ENCODE measurements at regions not wholly inside any gene's neighbourhood (a gene's known extent, or its start where the extent isn't known, plus 50 kb on each side); places are given as distances from the start of the nearest gene placed in this dataset.
A peak's percentile ranks its signal among the peaks of the same experiment; 100 is the strongest.

GRCh38 chr10:27451054-27451453, 53.0 kb upstream of the RAB18 start:
- DNase-seq = no peak

DNA sequence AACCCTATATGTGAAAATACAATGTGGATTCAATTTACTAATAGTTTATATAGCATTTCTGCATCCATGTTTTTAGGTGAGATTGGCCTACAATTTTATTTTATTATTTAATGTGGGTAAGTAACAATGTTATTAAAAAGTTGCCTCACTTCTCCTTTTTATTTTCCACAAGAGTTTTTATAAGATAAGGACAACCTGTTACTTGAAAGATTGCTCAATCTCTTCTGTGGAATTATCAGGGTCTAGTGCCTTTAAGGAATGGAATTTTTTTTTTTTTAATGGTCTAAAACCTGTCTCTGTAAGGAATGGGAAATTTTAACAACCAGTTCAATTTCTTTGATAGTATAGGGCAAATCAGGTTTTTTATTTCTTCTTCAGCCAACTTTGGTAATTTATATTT, 53.9 kb upstream of the RAB18 start:
- no peak for DNase-seq

DNA sequence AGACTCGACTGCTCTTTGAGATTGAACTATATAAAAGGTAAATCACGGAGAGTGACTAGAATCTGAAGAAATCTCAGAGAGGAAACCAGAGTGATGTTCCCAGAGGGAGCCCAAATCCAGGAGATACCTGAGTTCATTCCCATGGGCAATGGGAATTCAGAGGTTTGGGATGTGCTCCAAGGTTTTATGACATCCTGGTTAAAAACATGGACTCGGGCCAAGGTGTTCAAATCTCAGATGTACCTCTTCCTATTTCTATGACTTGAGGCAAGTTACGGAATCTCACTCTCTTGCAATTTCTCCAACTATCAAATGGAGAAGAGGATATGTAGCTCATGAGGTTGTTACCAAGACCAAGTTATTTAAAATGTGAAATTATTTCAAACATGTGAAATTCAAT, 54.5 kb upstream of the RAB18 start:
- no peak for DNase-seq

- no peak for DNase-seq
These were observed 55.2 kb upstream of the RAB18 start for GRCh38 chr10:27448921-27449320.

- no peak for DNase-seq
These were observed 56.6 kb upstream of the RAB18 start for GRCh38 chr10:27447540-27447939.

DNA sequence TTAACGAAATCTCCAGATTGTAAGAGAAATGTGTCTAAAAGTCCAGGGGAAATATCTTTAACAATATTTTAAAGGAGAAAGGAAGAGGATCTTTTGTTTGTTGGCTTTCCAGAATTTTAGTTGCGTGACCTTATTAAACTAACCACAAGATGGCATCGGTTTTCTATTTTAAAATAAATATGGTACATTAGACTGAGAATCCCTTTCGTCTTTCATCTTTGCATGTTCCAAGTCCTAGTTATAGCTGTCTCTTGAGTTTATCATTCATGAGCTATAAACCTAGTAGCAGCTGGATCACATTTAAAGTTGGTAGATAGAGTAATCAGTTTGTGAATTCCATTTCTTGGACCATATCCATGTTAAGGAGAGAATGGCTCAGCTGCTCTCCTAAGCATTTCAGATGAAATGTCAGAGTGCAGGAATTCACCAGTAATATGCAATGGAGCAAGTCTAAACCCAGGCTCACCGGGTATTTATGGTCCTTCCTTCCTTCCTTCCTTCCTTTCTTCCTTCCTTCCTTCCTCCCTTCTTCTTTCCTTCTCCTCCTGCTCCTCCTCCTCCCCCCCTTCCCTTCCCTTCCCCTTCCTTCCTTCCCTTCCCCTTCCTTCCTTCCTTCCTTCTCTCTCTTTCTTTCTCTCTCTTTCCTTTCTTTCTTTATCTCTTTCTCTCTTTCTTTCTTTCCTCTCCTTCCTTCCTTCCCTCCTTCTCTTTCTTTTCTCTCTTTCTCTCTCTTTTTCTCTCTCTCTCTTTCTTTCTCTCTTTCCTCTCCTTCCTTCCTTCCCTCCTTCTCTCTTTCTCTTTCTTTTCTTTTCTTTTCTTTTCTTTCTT, 57.8 kb upstream of the RAB18 start:
- peak; percentile 41 for DNase-seq

DNA sequence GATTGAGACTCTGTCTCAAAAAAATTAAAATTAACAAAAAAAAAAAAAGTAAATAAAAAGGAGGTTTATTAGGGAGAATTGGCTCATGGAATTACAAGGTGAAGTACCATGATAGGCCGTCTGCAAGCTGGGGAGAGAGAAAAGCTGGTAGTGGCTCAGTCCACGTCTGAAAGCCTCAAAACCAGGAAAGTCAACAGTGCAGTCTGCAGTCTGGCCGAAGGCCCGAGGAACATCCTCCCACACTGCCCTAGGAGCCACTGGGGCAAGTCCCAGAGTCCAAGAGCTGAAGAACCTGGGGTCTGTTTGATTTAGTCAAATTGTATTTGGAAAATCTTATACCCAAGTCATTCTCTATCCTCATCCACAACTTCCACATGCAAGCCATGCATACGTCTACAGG, 59.0 kb upstream of the RAB18 start:
- no peak for DNase-seq

GRCh38 chr10:27440478-27440877, 63.6 kb upstream of the RAB18 start:
- DNase-seq = no peak

DNA sequence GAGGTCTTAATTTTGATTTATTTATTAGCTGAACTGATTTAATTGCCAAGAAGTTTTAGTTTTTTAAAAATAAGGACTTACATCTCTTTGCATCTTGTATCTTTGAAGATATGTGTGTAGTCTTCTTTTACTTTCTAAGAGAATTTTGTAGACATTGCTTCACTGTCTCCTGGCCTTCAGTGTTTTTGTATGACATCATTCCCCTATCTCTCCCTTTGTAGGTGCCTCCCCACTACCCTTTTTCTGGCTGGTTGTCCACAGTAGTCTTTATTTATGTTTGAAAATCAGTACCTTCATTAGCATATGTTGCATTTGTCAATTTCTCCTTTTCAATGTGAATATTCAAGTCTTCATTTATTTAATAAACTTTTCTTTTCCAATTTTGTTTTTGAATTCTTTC, 64.1 kb upstream of the RAB18 start:
- DNase-seq = no peak

DNA sequence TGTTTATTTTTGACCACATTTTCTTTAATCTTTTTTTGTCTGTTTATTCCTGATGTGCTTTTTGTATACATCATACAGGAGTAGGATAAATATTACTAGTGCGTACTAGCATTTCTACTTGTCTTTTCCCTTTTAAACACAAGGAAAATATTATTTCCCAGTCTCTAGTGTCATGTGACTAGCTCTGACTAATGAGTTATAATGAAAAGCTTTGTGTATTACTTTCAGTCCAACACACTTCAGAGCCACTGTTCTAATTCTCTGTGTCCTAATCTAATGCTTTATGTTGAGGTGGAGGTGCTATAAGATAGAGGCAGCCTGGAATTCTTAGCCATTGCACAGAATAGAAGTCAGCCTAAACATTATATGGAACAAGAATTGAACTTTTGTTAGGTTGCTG, 65.0 kb upstream of the RAB18 start:
- DNase-seq = no peak

DNA sequence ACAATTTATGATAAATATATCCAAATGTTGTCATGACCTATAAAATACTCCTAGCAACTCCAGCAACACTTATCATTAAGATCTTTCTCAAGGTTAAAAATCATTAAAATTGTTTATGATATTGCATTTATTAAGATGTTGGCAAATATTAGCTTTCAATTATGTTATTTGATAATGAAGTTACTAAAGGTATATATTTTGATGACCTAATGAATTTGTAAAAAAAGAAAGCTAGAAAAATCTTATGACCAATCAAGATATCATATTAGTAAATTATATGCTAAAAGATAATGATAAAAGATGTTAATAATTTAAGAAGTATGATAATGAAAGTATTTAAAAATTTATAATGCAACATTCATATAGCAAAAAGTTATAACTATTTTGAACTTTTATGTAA, 66.3 kb upstream of the RAB18 start:
- no peak for DNase-seq

- no peak for DNase-seq
These were observed 67.4 kb upstream of the RAB18 start for GRCh38 chr10:27436710-27437109.

DNA sequence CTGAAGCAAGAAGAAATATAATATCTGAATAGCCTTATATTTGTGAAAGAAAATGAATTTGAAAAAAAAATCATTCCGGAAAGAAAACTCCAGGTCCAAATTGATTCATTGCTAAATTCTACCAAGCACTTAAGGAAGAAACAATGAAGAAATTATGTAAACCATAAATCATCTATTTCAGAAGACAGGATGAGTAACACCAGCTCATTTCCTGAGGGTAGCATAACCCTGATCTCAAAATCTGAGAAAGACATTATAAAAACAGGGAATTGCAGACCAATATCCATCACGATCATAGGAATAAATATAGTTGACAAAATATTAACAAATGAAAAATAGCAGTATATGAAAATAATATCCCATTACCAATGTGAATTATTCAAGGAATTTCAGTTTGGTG, 70.1 kb upstream of the RAB18 start:
- no peak for DNase-seq

GRCh38 chr10:27426948-27427467, 77.1 kb upstream of the RAB18 start:
- DNase-seq = no peak

- no peak for DNase-seq
These were observed 90.2 kb upstream of the RAB18 start for GRCh38 chr10:27413831-27414348.

DNA sequence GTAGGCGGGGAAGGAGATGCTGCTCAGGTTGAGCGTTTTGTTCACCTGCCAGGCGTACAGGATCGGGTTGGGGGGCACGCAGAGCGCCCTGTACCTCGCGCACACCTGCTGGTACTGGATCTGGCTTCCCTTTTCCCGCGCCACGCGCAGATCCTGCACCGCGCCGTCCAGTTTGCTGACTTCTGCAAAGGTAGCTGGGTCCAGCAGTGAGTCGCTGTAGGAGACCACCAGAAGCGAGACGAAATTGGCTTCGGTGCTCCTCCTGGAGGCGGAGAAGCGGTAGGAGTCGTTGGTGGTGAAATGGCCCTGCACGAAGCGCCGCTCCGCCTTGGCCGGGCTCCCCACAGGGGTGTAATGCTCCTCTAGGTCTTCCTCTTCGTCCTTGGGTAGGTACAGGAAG, 90.7 kb upstream of the RAB18 start:
- no peak for DNase-seq

DNA sequence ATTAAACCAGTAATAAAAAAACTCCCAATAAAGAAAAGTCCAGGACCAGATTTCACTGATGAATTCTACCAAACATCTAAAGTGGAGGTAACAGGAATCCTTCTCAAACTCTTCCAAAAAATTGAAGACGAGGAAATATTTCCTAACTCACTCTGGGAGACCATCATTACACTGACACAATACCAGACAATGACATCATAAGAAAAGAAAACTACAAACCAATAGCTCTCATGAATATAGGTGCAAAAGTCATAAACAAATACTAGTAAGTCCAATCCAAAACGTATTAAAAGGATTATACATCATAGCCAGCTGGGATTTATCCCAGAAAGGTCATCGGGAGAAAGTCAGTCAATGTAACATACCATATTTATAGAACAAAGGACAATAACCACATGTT, 94.0 kb upstream of the RAB18 start:
- DNase-seq = no peak

DNA sequence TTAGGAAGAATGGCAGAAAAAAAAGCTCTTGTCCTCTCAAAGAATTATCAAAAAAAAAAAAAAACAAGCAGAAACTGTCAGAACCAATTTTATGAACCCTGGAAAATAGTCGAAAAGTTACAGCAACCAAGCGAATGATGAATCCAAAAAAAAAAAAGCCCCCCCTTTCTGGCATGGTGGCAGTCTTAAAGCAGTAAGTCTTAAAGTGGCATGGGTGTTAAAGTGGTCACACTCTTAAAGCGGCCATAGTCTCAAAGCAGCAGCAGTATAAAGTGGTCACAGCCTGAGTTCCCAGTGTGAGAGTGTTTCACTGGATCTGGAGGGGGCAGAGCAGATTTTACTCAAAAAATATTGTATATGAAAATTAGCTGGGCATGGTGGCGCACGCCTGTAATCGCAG, 96.8 kb upstream of the RAB18 start:
- no peak for DNase-seq

DNA sequence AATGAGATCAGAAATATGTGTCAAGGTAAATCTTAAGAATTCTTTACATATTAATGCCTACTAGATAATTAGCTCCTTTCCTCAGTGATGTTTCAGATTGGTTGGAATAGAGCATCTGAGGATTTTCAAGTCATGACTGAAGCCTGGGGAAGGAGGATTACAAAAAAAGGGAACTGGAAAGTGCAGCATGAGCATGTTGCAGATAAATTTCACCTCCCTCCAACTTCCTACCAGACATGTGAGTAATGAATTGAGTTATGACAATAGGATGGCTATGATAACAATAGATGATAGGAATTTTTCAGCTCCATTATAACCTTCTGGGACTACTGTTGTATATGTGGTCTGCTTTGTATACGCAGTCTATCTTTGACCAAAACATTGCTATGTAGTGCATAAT, 104.2 kb upstream of the RAB18 start:
- DNase-seq = no peak

GRCh38 chr10:27393961-27394360, 110.1 kb upstream of the RAB18 start:
- no peak for DNase-seq

- no peak for DNase-seq
These were observed 111.5 kb upstream of the RAB18 start for GRCh38 chr10:27392606-27393005.

GRCh38 chr10:27391916-27392315, 112.2 kb upstream of the RAB18 start:
- DNase-seq = no peak

DNA sequence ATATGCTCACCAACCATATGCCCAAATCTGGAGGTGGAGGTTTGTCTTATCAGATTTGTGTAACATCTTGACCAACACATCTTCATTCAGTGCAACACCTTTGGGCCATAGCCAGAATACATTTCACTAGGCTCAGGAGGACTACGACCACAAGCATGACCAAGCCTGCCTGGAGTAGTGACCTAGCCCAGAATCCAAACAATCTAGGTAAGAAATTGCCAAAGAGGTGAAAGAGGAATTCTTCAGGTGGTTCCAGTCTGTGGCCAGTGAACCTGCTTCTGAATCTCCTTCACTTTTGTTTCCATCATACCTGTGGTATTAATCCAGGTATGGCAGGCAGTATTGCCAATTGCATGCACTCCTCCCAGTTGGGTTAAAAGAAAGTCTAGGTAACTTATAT, 112.8 kb upstream of the RAB18 start:
- DNase-seq = no peak

- no peak for DNase-seq
These were observed 113.4 kb upstream of the RAB18 start for GRCh38 chr10:27390681-27391080.
